DOHH2 (cell line): ENCODE measurements at regions not wholly inside any gene's neighbourhood (a gene's known extent, or its start where the extent isn't known, plus 50 kb on each side); places are given as distances from the start of the nearest gene placed in this dataset.

Experiments used
- CTCF ChIP-seq: fragments of 200-600 bp; sonication (generic); IDR thresholded peaks from one replicate; pipeline ENCODE4 v1.5.1; 2014; ENCODE audit warnings: antibody characterized with exemption, mild to moderate bottlenecking, low read depth, low read length; ENCODE audit not compliant: poor library complexity, severe bottlenecking
- EZH2phosphoT487 ChIP-seq: fragments of 200-600 bp; sonication (generic); IDR thresholded peaks from 2 replicates; pipeline ENCODE4 v1.6.1; 2017; ENCODE audit warnings: borderline replicate concordance, mild to moderate bottlenecking, antibody characterized with exemption, low read length, moderate library complexity, mixed read lengths

GRCh38 chr1:219549215-219549614 lies 63.7 kb downstream of the ZC3H11B start:
- TF ChIP-seq CTCF (no peak), EZH2phosphoT487 (no peak)
